Neural progenitor cell (in vitro differentiated cells): ENCODE measurements at regions not wholly inside any gene's neighbourhood (a gene's known extent, or its start where the extent isn't known, plus 50 kb on each side); places are given as distances from the start of the nearest gene placed in this dataset.

Source experiments
- CTCF ChIP-seq: fragments of 200-600 bp; sonication (generic); IDR thresholded peaks from 2 replicates; pipeline ENCODE4 v1.5.1; 2017; ENCODE audit warnings: antibody characterized with exemption, mild to moderate bottlenecking
- EZH2phosphoT487 ChIP-seq: fragments of 200-600 bp; sonication (generic); IDR thresholded peaks from 2 replicates; pipeline ENCODE4 v1.6.1; 2017; ENCODE audit warnings: antibody characterized with exemption

- TF ChIP-seq CTCF (no peak), EZH2phosphoT487 (no peak)
These were observed 391.6 kb downstream of the ADCYAP1 start for GRCh38 chr18:1296237-1296636.
